Omental fat pad (tissue), 3 donors: ENCODE measurements at regions not wholly inside any gene's neighbourhood (a gene's known extent, or its start where the extent isn't known, plus 50 kb on each side); places are given as distances from the start of the nearest gene placed in this dataset.

ENCODE experiments used
- ATAC-seq: fragments of 150-250 bp; one replicate; pipeline ENCODE4 v1.9.1; 2016; ENCODE audit warnings: mild to moderate bottlenecking, moderate library complexity; ENCODE audit not compliant: low FRiP score
- DNase-seq: peaks from one replicate; pipeline ENCODE4 v3.0.0-alpha.2; 2019; ENCODE audit warnings: low spot score
- TF ChIP-seq, protein P1 (sequence below), 3 donors: fragments of 450-650 bp; IDR thresholded peaks; one replicate each; pipeline ENCODE4 v1.5.1; 2016 to 2017; ENCODE audit warnings: antibody characterized with exemption in 3 of 3, mild to moderate bottlenecking in 3 of 3, moderate library complexity in 2 of 3

DNA sequence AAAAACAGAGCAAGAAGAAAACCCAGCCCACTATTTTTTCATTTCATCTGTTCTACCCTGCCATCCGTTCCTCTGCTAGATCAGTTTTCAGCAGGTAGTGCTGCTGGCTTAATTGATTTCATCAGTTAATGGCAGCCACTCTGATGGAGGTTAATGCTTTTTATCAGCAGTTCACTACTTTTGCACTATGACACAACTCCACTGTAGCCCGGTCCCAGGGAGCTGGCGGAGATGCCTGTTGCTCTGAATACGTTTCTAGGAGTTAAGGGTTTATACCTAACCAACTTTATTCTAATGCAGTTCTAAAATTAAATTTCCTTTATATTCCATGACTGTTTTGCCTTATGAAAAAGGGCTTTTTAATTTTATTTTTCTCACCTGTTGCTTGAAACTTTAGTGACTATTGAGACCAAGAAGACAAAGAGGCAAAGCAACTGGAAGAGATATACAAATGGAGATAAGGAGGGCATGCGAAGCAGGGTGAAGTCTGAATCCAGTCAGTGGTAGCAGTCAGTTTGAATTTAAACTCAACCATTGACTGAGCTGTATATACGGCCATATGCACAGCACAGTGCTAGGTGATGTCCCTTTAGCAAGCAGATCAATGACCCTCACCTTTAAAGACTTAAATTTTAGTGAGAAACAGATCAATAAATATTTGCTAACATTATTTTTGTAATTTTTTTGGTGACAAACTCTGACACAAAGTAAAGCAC is 477.9 kb downstream of the LMO4 start:
- DNase-seq (no peak), ATAC-seq (peak; percentile 63)
- TF ChIP-seq, protein P1, sequence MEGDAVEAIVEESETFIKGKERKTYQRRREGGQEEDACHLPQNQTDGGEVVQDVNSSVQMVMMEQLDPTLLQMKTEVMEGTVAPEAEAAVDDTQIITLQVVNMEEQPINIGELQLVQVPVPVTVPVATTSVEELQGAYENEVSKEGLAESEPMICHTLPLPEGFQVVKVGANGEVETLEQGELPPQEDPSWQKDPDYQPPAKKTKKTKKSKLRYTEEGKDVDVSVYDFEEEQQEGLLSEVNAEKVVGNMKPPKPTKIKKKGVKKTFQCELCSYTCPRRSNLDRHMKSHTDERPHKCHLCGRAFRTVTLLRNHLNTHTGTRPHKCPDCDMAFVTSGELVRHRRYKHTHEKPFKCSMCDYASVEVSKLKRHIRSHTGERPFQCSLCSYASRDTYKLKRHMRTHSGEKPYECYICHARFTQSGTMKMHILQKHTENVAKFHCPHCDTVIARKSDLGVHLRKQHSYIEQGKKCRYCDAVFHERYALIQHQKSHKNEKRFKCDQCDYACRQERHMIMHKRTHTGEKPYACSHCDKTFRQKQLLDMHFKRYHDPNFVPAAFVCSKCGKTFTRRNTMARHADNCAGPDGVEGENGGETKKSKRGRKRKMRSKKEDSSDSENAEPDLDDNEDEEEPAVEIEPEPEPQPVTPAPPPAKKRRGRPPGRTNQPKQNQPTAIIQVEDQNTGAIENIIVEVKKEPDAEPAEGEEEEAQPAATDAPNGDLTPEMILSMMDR (IDR thresholded peaks at IDR 0.05): no peak

DNA sequence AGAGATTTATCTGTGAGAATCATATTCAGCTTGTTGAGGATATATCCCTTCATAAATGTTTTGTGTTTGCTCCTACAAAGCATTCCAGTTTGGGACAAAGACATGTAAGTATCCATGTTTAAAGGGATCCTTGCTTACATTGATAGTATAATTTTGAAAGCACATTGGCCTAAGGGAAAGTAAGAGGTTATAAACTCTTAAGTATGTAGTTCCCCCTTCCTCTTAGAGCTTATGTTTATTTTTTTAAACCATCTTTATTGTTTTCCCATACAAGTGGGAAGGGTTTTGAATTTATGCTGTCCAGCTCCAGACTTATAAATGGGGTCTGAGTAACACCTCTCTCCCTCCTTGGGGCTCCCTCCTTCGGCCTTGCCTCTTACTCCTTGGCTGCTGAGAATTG is 481.5 kb downstream of the LMO4 start:
- ATAC-seq (no peak), DNase-seq (no peak)
- TF ChIP-seq, protein P1 (IDR thresholded peaks at IDR 0.05): no peak

DNA sequence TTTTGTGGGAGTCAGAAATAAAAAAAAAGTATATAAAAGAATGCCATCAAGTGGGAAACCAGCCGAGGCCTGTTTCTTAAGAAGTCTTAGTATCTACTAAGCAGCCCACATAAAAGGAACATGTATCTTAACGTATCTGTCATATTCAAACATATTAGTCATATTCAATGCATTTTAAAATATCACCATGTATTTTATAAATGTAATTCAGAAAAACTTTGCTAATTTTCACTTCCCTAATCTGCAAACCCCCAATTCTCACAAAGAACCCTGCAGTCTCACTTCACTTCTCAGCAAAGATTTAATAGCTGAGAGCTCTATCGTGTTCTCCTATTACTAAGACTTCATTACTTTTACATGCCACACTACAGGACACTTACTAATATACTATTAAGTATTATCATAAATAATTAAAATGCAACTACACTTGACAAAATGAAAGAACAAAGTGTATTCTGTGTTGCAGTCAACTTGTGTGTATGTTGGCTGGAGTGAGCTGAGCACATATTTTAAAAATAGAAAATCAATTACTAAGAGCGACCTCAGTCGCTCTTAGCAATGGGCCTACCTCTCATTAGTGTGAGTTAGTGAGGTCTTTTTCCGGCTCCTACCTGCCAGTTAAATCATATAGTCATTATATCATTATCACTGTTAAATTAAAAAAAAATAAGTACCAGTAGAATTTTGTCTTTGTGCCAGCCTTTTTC is 484.3 kb downstream of the LMO4 start:
- DNase-seq (no peak), ATAC-seq (no peak)
- TF ChIP-seq, protein P1 (IDR thresholded peaks at IDR 0.05): no peak

DNA sequence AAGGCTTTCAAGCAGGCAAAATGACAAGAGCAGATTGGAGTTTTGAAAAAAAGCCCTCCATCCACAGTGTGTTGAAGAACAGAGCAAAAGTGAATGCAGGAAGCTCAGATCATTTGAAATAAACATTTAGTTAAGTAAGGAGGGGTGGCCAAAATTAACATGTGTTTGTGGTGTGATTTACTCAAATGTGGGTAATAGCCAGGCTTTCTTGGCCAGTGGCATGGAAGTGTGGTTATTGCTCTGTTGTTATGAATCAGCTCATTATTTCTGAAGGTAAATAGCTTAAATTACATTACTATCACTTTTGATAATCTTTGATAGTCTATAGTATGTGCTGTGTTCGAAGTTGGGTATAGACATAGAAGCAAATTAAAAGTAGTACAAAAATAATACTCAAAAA is 485.9 kb downstream of the LMO4 start:
- no peak for ATAC-seq
- no peak for DNase-seq
- TF ChIP-seq, protein P1 (IDR thresholded peaks at IDR 0.05): no peak

DNA sequence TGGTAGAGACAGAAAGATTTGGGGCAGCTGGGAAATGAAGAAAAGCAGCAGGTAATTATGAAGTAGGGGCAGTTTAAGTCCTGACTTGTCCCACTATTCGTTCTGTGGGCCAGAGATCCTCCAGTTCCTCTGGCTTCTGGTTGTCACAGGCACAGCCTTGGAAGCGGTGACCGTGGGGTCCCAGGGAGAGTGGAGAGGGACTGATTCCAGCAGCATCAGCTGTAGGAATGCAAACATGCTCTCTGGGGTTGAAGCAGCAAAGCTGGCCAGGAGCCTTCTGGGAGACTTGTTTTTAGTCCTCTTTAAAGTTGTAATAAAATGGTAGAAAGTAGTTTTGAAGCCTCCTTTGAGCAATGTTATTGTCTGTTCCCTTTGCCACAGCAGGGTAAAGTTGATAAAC is 488.0 kb downstream of the LMO4 start:
- TF ChIP-seq, protein P1 (IDR thresholded peaks at IDR 0.05): no peak
- ATAC-seq (no peak), DNase-seq (no peak)

DNA sequence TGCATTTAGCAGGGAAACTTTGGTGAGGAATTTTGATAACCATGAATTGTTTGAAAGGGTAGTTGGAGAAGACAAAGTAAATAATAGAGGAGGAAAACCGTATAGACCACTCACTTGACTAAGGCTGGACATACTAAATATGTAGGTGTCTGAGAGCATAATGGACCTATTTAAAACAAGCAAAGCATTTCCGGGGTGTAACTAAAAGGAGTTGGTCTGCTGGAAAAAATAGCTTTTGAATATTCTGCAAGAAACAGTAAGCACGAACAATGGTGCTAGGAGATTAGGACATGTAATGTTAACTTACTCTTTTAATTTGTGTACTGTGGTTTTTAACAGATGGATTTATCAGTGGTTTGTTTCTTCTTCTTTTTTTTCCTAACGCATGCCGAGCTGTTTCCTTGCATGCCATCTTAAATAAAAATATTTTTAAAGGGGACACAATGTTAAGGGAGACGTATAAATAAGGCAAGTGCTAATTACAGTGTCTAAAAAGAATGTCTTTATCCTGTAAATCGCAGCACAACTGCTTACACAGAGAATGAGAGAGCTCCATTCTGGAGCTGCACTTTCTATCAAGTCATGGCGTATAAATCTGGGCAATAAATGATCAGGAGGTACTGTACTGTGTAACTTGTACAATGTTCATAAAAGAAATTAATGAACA is 492.1 kb downstream of the LMO4 start:
- ATAC-seq (no peak), DNase-seq (no peak)
- TF ChIP-seq, protein P1 (IDR thresholded peaks at IDR 0.05): no peak
